Brain microvascular endothelial cell (primary cell): ENCODE measurements at regions not wholly inside any gene's neighbourhood (a gene's known extent, or its start where the extent isn't known, plus 50 kb on each side); places are given as distances from the start of the nearest gene placed in this dataset.

Experiments
- DNase-seq: peaks from one replicate; pipeline ENCODE4 v3.0.0-alpha.2; 2020
- H3K27ac ChIP-seq: fragments of 250-450 bp; sonication (Bioruptor Pico); 2 replicates; pipeline ENCODE4 v1.5.1; 2020; ENCODE audit warnings: mild to moderate bottlenecking, moderate library complexity
- H3K27me3 ChIP-seq: fragments of 250-450 bp; sonication (Bioruptor Pico); replicated peaks from 2 replicates; pipeline ENCODE4 v1.5.1; 2020; ENCODE audit warnings: mild to moderate bottlenecking
- H3K36me3 ChIP-seq: fragments of 250-450 bp; sonication (Bioruptor Pico); replicated peaks from 2 replicates; pipeline ENCODE4 v1.5.1; 2020; ENCODE audit warnings: mild to moderate bottlenecking
- H3K4me3 ChIP-seq: 2 replicates; pipeline ENCODE4 v1.5.1; 2011; ENCODE audit warnings: low read depth, mild to moderate bottlenecking, control low read depth, low read length, moderate library complexity
- in situ Hi-C: cut with HindIII; loops from 2 replicates; pipeline ENCODE4 v1.10.0; 2017; ENCODE audit warnings: low sequenced_read_pairs, low pct_ligation_motif_present
- TF ChIP-seq, protein P1 (sequence below): IDR thresholded peaks from 2 replicates; pipeline ENCODE4 v1.5.1; 2011; ENCODE audit warnings: low read depth, mild to moderate bottlenecking, moderate library complexity, low read length, control low read depth, inconsistent platforms; ENCODE audit errors: missing control alignments

DNA sequence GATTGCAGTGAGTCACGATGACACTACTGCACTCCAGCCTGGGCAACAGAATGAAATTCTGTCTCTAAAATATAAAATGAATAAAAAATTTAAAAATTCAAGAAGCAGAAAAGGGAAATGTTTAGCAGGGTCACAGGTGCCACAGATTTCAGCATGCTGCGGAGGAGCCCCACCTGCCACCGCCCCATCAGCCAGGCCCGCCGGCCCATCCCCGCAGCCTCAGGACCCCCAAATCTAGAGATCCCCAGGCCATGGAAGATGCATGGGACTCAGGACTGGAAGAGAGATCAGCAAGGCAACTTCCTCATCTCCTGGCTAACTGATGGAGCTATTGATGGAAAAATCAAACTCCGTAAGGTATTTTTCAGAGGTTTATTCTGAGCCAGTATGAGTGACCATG, 208.2 kb downstream of the UQCRFS1 start:
- in situ Hi-C loops, result no loop called here
- TF ChIP-seq, protein P1, sequence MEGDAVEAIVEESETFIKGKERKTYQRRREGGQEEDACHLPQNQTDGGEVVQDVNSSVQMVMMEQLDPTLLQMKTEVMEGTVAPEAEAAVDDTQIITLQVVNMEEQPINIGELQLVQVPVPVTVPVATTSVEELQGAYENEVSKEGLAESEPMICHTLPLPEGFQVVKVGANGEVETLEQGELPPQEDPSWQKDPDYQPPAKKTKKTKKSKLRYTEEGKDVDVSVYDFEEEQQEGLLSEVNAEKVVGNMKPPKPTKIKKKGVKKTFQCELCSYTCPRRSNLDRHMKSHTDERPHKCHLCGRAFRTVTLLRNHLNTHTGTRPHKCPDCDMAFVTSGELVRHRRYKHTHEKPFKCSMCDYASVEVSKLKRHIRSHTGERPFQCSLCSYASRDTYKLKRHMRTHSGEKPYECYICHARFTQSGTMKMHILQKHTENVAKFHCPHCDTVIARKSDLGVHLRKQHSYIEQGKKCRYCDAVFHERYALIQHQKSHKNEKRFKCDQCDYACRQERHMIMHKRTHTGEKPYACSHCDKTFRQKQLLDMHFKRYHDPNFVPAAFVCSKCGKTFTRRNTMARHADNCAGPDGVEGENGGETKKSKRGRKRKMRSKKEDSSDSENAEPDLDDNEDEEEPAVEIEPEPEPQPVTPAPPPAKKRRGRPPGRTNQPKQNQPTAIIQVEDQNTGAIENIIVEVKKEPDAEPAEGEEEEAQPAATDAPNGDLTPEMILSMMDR, result no peak

DNA sequence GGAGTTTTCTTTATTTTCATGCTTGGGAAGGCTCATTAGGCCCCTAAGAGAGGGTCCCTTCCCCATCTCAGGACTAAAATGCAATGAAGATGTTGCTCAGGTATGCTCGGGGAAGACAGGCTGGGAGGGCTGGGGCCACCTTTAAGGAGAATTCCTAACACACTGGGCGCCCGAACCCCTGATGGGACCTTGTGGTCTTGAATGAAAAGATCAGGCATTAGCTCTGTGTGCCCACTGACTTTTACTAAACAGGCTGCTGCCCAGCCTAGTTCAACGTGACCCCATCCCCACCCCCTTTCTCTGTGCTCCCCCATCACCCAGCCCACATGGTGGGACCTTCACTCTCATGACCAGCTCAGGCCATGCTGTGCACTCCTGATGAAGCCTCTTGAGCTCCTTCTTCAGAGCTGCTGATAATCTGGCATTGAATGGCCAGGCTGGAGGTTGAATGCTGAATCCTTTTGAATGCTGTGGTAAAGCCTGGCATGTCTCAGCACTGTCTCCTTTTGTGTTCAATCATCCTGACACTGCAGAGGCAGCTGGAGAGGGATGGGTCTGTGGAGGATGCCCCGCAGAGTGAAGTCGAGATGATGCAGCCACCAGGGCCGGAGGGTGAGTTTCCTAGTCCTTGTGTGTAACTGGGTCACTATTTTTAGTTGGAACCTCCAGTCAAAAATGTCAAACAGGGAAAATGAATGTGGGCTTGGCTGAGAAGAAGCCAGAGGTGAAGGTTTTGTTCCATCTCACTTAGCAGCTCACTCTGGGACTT, 209.1 kb downstream of the UQCRFS1 start:
- H3K27ac ChIP-seq, result no peak overlapping the region
- in situ Hi-C loops, result no loop called here
- H3K36me3 ChIP-seq, result no peaks in the 10 kb centered on the region
- DNase-seq, result no peak
- H3K27me3 ChIP-seq, result no peaks in the 10 kb centered on the region
- TF ChIP-seq, protein P1, result no peak
- H3K4me3 ChIP-seq, result no peak overlapping the region

More for the DNA sequence above, 208.2 kb downstream of the UQCRFS1 start:
- DNase-seq, result no peak
- Histone ChIP-seq H3K36me3 (no peaks in the 10 kb centered on the region), H3K27ac (no peak overlapping the region), H3K4me3 (no peak overlapping the region), H3K27me3 (no peaks in the 10 kb centered on the region)

DNA sequence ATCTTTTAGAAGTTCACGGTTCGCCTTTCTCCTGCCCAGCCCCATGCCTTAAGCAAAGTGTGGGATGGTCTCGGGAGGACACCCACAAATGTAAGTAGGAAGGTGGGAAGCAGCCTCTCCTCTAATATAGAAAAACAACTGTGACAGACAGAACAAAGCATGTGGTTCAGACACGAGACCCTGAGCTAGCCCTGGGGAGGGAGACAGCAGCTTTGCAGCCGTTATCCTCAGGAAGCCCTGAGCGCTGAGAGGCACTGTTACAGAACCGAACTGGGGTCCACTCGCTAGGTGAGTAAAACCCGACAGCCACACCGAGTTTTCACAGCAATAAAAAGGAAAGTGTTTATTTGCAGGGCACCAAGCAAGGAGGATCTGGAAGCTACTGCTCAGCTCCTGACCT, 210.6 kb downstream of the UQCRFS1 start:
- H3K36me3 ChIP-seq, result no peaks in the 10 kb centered on the region
- no peak for DNase-seq
- TF ChIP-seq, protein P1, result no peak
- no peak overlapping the region for H3K27ac ChIP-seq
- no peaks in the 10 kb centered on the region for H3K27me3 ChIP-seq
- in situ Hi-C loops, result no loop called here
- H3K4me3 ChIP-seq, result no peak overlapping the region

DNA sequence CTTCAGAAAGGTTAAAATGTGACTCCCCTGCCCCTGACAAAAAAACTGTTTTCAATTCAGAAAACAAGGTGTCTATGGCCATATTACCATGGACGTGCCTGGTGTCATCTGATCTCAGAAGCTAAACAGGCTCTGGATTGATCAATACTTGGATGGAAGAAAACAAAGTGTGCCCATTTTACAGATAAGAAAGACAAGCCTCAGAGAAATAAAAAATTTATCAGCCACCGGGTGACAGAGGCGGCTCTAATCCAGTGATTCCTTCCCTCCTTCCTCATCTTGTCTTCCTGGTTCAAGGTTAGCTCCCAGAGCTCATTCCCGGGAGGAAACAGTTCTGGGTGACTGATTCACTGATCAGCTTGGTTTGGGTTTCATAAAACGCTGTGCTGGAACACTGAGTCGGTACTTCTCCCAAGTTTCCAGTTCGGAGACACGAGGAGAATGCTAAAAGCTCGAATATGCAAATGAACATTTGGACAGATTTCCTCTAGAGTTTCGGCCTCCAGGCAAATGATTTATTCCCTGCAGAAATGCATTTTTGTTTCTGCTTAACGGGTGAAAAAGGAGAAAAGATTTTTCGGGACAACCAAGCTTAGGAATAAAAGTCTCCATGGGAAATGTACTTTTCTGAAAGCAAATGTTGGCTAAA, 211.2 kb downstream of the UQCRFS1 start:
- TF ChIP-seq, protein P1, result no peak
- no peak for DNase-seq
- no peaks in the 10 kb centered on the region for H3K36me3 ChIP-seq
- H3K27ac ChIP-seq, result no peak overlapping the region
- in situ Hi-C loops, result no loop called here
- H3K4me3 ChIP-seq, result no peak overlapping the region
- H3K27me3 ChIP-seq, result no peaks in the 10 kb centered on the region

DNA sequence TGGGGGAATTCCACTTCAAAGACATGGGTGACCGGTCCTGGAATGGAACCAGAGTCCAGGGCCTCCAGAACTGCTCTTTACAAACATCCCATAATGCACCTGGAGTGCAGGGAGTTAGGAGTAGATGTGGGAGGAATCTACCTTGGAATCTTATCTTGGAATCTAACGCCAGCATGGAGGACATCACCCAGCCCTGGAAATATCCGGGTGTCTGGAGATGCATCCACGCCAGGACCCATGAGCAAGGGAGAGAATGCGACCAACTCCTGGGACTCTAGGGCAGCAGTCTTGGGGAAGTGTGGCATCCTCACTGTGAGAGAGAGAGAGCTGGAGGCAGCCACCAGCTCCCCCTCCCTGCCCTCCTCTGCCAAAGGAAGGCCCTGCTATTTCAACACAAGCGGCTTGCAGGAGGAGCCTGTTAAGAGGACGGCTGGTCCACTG, 211.8 kb downstream of the UQCRFS1 start:
- no peaks in the 10 kb centered on the region for H3K36me3 ChIP-seq
- TF ChIP-seq, protein P1, result no peak
- no peak overlapping the region for H3K4me3 ChIP-seq
- in situ Hi-C loops, result no loop called here
- no peak overlapping the region for H3K27ac ChIP-seq
- no peak for DNase-seq
- no peaks in the 10 kb centered on the region for H3K27me3 ChIP-seq
